Epithelial cell of proximal tubule (primary cell): ENCODE measurements at regions not wholly inside any gene's neighbourhood (a gene's known extent, or its start where the extent isn't known, plus 50 kb on each side); places are given as distances from the start of the nearest gene placed in this dataset.

Experiments used
- DNase-seq: peaks from one replicate; pipeline ENCODE4 v3.0.0-alpha.2; 2011; ENCODE audit warnings: low read depth
- H3K4me3 ChIP-seq: 2 replicates; pipeline ENCODE4 v1.5.1; 2011; ENCODE audit warnings: low read depth, mild to moderate bottlenecking, low read length
- CTCF ChIP-seq: conservative IDR thresholded peaks from 2 replicates; pipeline ENCODE4 v1.5.1; 2012; ENCODE audit warnings: low read depth, mild to moderate bottlenecking, low read length

- no peak overlapping the region for H3K4me3 ChIP-seq
- TF ChIP-seq CTCF = no peak
- DNase-seq = no peak
Measured at GRCh38 chr2:120533625-120534024, 187.7 kb downstream of the INHBB start.

DNA sequence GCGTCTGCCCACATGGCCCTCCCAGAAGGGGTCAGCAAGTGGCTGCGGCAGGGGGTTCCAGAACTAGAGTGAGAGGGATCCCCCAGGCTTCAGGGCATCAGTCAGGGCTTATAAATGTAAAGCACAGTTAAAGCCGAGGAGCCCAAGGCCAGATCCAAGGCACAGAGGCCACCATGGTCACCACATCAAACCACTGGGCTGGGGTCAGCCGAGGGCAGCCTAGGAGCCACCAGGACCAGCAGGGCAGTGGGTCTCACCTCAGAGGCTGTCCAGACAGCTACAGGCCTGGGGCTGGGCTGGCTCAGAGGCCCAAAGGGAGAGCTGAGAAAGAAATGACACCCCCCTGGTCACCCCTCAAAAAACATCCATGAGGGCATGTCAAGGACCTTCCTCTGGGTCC lies 188.5 kb downstream of the INHBB start:
- no peak overlapping the region for H3K4me3 ChIP-seq
- no peak for TF ChIP-seq CTCF
- no peak for DNase-seq

- H3K4me3 ChIP-seq = no peak overlapping the region
- no peak for TF ChIP-seq CTCF
- no peak for DNase-seq
Measured at GRCh38 chr2:120535081-120535480, 189.1 kb downstream of the INHBB start.

GRCh38 chr2:120536141-120536540 lies 190.2 kb downstream of the INHBB start:
- DNase-seq = no peak
- TF ChIP-seq CTCF = no peak
- H3K4me3 ChIP-seq = no peak overlapping the region

GRCh38 chr2:120538691-120539423 lies 192.9 kb downstream of the INHBB start:
- H3K4me3 ChIP-seq = no peak overlapping the region
- no peak for TF ChIP-seq CTCF
- no peak for DNase-seq

GRCh38 chr2:120539424-120539936 lies 193.5 kb downstream of the INHBB start:
- no peak overlapping the region for H3K4me3 ChIP-seq
- no peak for DNase-seq
- TF ChIP-seq CTCF = no peak
